Smooth muscle cell (in vitro differentiated cells): ENCODE measurements at regions not wholly inside any gene's neighbourhood (a gene's known extent, or its start where the extent isn't known, plus 50 kb on each side); places are given as distances from the start of the nearest gene placed in this dataset.

ENCODE experiments used
- DNase-seq: peaks from one replicate; lab custom pipeline; 2025; ENCODE audit not compliant: unreplicated experiment; lab: John Stamatoyannopoulos, UW
- H2AFZ ChIP-seq: fragments of 200-600 bp; sonication (generic); 2 replicates; pipeline ENCODE4 v1.6.0; 2016; ENCODE audit warnings: antibody characterized with exemption, low read depth, mild to moderate bottlenecking
- H3F3A ChIP-seq: fragments of 200-600 bp; sonication (generic); 2 replicates; pipeline ENCODE4 v1.6.0; 2017; ENCODE audit warnings: antibody characterized with exemption, low read depth
- H3K27ac ChIP-seq: fragments of 200-600 bp; sonication (generic); 2 replicates; pipeline ENCODE4 v1.5.1; 2016; ENCODE audit warnings: low read depth, mild to moderate bottlenecking
- H3K27me3 ChIP-seq: fragments of 200-600 bp; sonication (generic); 2 replicates; pipeline ENCODE4 v1.6.1; 2016; ENCODE audit warnings: low read depth, mild to moderate bottlenecking
- H3K36me3 ChIP-seq: fragments of 200-600 bp; sonication (generic); 2 replicates; pipeline ENCODE4 v1.5.1; 2016; ENCODE audit warnings: low read depth
- H3K4me1 ChIP-seq: fragments of 200-600 bp; sonication (generic); 2 replicates; pipeline ENCODE4 v1.5.1; 2016; ENCODE audit warnings: low read depth
- H3K4me2 ChIP-seq: fragments of 200-600 bp; sonication (generic); 2 replicates; pipeline ENCODE4 v1.6.0; 2016; ENCODE audit warnings: mild to moderate bottlenecking
- H3K4me3 ChIP-seq: fragments of 200-600 bp; sonication (generic); 2 replicates; pipeline ENCODE4 v1.5.1; 2016; ENCODE audit warnings: mild to moderate bottlenecking
- H3K79me2 ChIP-seq: fragments of 200-600 bp; sonication (generic); 2 replicates; pipeline ENCODE4 v1.6.0; 2016; ENCODE audit warnings: low read depth, mild to moderate bottlenecking
- H3K9ac ChIP-seq: fragments of 200-600 bp; sonication (generic); 2 replicates; pipeline ENCODE4 v1.6.0; 2016; ENCODE audit warnings: low read depth
- H3K9me3 ChIP-seq: fragments of 200-600 bp; sonication (generic); replicated peaks from 2 replicates; pipeline ENCODE4 v1.5.1; 2016; ENCODE audit warnings: low read depth
- H4K20me1 ChIP-seq: fragments of 200-600 bp; sonication (generic); 2 replicates; pipeline ENCODE4 v1.6.0; 2016; ENCODE audit warnings: low read depth
- CTCF ChIP-seq: fragments of 200-600 bp; sonication (generic); IDR thresholded peaks from 2 replicates; pipeline ENCODE4 v1.5.1; 2017; ENCODE audit warnings: borderline replicate concordance, mild to moderate bottlenecking, antibody characterized with exemption; ENCODE audit not compliant: insufficient read depth, poor library complexity, severe bottlenecking
- WGBS: methylation state at CpG from one replicate; pipeline ENCODE4 v1.1.7; 2016; ENCODE audit warnings: low lambda C conversion rate; 5-methylcytosine and 5-hydroxymethylcytosine counted together

DNA sequence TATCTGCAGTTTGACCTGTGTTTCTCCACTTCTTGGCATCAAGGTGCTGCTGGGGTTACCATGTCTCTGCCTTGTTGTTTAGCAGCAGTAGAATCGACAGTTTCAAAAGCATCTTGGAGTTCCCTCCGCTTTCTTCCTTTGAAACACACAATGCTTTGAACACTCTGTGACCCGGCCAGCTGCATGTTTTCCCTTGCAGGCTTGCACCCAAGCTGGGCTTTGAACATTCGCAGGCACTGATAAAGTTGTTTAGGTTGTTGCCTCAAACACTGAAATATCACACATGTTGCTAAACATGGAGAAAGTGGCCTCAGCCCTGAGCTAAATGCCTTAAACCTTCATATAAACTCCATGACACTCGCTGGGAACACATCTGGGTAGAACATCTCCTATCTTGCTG lies 251.7 kb downstream of the TSN start:
- no peak for DNase-seq
- Histone ChIP-seq H3K79me2 (no peaks in the 10 kb centered on the region), H3K9me3 (no peaks in the 10 kb centered on the region), H3K9ac (no peak overlapping the region), H3F3A (no peaks in the 10 kb centered on the region), H3K4me1 (no peaks in the 10 kb centered on the region), H3K4me3 (no peak overlapping the region), H3K36me3 (no peaks in the 10 kb centered on the region), H3K27ac (no peak overlapping the region), H2AFZ (no peak overlapping the region), H3K27me3 (no peaks in the 10 kb centered on the region), H3K4me2 (no peak overlapping the region), H4K20me1 (no peaks in the 10 kb centered on the region)
- no peak for TF ChIP-seq CTCF
- 79% methylated on average over 5 of the region's 5 CpGs for WGBS

DNA sequence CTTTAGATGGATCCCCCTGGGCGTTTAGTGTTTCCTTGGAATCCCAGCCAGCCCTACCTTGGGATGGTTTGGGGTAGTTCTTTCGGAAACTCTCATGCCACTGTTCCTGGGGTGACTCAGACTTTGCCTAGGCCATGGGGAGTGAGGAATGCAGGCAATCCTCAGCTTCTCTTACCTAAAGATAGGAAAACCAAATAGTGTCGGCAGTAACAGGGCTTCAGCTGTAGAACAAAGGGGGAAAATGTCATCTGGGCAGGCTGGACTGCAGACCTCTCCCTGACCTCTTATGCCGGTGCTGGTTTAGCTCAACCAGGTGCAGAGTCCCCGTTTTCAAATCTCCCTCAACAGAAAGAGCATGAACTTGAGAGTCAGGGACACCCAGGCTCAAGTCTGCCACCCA lies 252.1 kb downstream of the TSN start:
- no peaks in the 10 kb centered on the region for H3K9me3 ChIP-seq
- no peaks in the 10 kb centered on the region for H3K36me3 ChIP-seq
- H3K27me3 ChIP-seq = no peaks in the 10 kb centered on the region
- no peak overlapping the region for H3K4me3 ChIP-seq
- no peak for DNase-seq
- H2AFZ ChIP-seq = no peak overlapping the region
- H4K20me1 ChIP-seq = no peaks in the 10 kb centered on the region
- H3K27ac ChIP-seq = no peak overlapping the region
- no peaks in the 10 kb centered on the region for H3K4me1 ChIP-seq
- 54% methylated on average over 5 of the region's 5 CpGs for WGBS
- no peaks in the 10 kb centered on the region for H3F3A ChIP-seq
- H3K4me2 ChIP-seq = no peak overlapping the region
- no peak overlapping the region for H3K9ac ChIP-seq
- H3K79me2 ChIP-seq = no peaks in the 10 kb centered on the region
- no peak for TF ChIP-seq CTCF

DNA sequence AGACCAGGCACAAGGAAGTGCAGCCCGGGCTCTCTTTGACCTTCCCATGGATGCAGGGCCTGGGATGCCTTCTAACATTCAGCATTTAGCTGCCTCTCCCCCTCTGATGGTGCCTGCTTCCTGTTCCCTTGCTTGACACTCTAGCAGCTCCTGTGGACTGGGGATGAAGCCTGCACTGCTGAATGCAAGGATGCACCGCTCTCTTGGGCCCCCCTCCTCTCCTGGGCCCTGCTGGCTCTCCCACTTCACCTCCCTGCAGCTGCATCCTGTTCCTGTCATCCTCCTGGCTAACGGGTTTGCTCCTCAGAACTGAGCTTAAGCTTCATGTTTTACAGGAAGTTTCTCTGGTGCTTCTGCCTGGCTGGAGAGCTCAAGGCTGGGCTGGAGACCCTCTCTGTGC lies 254.1 kb downstream of the TSN start:
- Histone ChIP-seq H2AFZ (no peak overlapping the region), H3K36me3 (no peaks in the 10 kb centered on the region), H3F3A (no peaks in the 10 kb centered on the region), H3K4me2 (no peak overlapping the region), H3K9ac (no peak overlapping the region), H3K27me3 (no peaks in the 10 kb centered on the region), H3K4me1 (no peaks in the 10 kb centered on the region), H4K20me1 (no peaks in the 10 kb centered on the region), H3K79me2 (no peaks in the 10 kb centered on the region), H3K4me3 (no peak overlapping the region), H3K27ac (no peak overlapping the region), H3K9me3 (no peaks in the 10 kb centered on the region)
- no peak for TF ChIP-seq CTCF
- WGBS = 63% methylated on average over 3 of the region's 3 CpGs
- DNase-seq = no peak

- WGBS = 90% methylated on average over 8 of the region's 8 CpGs
- Histone ChIP-seq H3K36me3 (no peaks in the 10 kb centered on the region), H4K20me1 (no peaks in the 10 kb centered on the region), H3K4me1 (no peaks in the 10 kb centered on the region), H3K9me3 (no peaks in the 10 kb centered on the region), H3K79me2 (no peaks in the 10 kb centered on the region), H3K27me3 (no peaks in the 10 kb centered on the region), H3F3A (no peaks in the 10 kb centered on the region), H2AFZ (no peak overlapping the region), H3K4me3 (no peak overlapping the region), H3K9ac (no peak overlapping the region), H3K4me2 (no peak overlapping the region), H3K27ac (no peak overlapping the region)
- no peak for DNase-seq
- no peak for TF ChIP-seq CTCF
Observed at GRCh38 chr2:122011493-122012270, 256.2 kb downstream of the TSN start.
